ENCODE measurements at regions not wholly inside any gene's neighbourhood (a gene's known extent, or its start where the extent isn't known, plus 50 kb on each side); places are given as distances from the start of the nearest gene placed in this dataset.
"Not testable (repeated sequence)": the region's sequence is repeated elsewhere in the genome, so short reads cannot be mapped to it uniquely, and the experiment has no call there.

DNA sequence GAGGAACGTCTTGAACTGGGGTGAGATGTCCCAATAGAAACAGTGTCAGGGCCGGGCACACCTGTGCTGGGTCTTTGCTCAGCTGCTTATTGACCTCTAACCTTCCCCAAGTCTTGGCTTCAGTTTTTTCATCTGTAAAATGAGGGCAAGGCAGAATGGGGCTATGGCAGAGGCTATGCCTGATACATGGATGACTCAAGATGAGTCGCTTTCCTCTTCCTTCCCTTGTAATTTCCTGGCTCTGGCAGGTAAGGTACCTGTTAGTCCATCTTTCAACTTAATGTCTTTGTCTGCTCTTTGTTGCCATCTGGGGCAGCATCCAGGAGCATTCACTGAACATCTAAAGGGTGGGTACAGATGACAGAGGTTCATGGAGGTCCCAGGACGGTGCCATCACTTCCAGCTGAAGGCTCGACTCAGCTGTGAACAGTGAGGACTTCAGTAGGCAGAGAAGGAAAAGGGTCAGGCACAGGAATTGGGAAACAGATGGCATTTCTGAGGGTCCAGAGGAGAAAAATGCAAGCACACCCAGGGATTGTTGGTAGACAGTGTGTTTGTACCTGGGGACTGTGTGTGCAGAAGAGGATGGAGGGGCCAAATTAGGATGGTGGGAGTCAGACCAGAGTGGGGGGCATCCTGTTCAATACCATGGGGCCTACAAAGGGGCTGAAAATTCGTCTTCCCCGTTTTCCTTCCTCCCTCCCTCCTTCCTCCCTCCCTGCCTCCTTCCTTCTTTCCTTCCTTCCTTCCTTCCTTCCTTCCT, 268.3 kb downstream of the VRK1 start:
- no peak for TF ChIP-seq ZNF121 (tag by site-specific recombination; IDR thresholded peaks at IDR 0.05)
- TF ChIP-seq, protein P1, sequence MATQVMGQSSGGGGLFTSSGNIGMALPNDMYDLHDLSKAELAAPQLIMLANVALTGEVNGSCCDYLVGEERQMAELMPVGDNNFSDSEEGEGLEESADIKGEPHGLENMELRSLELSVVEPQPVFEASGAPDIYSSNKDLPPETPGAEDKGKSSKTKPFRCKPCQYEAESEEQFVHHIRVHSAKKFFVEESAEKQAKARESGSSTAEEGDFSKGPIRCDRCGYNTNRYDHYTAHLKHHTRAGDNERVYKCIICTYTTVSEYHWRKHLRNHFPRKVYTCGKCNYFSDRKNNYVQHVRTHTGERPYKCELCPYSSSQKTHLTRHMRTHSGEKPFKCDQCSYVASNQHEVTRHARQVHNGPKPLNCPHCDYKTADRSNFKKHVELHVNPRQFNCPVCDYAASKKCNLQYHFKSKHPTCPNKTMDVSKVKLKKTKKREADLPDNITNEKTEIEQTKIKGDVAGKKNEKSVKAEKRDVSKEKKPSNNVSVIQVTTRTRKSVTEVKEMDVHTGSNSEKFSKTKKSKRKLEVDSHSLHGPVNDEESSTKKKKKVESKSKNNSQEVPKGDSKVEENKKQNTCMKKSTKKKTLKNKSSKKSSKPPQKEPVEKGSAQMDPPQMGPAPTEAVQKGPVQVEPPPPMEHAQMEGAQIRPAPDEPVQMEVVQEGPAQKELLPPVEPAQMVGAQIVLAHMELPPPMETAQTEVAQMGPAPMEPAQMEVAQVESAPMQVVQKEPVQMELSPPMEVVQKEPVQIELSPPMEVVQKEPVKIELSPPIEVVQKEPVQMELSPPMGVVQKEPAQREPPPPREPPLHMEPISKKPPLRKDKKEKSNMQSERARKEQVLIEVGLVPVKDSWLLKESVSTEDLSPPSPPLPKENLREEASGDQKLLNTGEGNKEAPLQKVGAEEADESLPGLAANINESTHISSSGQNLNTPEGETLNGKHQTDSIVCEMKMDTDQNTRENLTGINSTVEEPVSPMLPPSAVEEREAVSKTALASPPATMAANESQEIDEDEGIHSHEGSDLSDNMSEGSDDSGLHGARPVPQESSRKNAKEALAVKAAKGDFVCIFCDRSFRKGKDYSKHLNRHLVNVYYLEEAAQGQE (tag by site-specific recombination; IDR thresholded peaks at IDR 0.05): no peak
- no peak for TF ChIP-seq ZNF391 (tag by site-specific recombination; IDR thresholded peaks at IDR 0.05; ENCODE audit: borderline replicate concordance, low read depth)
- no peak for TF ChIP-seq RBAK (tag by site-specific recombination; IDR thresholded peaks at IDR 0.05)
- no peak for TF ChIP-seq ZNF529 (tag by site-specific recombination; IDR thresholded peaks at IDR 0.05; ENCODE audit: insufficient replicate concordance)
- no peak for TF ChIP-seq ZNF768 (tag by site-specific recombination; IDR thresholded peaks at IDR 0.05)
- TF ChIP-seq, protein P2, sequence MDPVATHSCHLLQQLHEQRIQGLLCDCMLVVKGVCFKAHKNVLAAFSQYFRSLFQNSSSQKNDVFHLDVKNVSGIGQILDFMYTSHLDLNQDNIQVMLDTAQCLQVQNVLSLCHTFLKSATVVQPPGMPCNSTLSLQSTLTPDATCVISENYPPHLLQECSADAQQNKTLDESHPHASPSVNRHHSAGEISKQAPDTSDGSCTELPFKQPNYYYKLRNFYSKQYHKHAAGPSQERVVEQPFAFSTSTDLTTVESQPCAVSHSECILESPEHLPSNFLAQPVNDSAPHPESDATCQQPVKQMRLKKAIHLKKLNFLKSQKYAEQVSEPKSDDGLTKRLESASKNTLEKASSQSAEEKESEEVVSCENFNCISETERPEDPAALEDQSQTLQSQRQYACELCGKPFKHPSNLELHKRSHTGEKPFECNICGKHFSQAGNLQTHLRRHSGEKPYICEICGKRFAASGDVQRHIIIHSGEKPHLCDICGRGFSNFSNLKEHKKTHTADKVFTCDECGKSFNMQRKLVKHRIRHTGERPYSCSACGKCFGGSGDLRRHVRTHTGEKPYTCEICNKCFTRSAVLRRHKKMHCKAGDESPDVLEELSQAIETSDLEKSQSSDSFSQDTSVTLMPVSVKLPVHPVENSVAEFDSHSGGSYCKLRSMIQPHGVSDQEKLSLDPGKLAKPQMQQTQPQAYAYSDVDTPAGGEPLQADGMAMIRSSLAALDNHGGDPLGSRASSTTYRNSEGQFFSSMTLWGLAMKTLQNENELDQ (tag by site-specific recombination; IDR thresholded peaks at IDR 0.05; ENCODE audit: low read depth): no peak
- Histone ChIP-seq H3K27ac (ENCODE audit: extremely low read depth, low read depth, low read length) (no peak overlapping the region), H3K36me3 (ENCODE audit: control insufficient read depth in 2 of 2, insufficient read depth in 1 of 2, low read length in 2 of 2) (no peaks in the 10 kb centered on the region), H3K4me3 (ENCODE audit: low read depth, low read length) (no peak overlapping the region), H3K9me3 (ENCODE audit: control insufficient read depth, insufficient read depth, low read depth, low read length) (no peaks in the 10 kb centered on the region), H3K4me1 (ENCODE audit: control insufficient read depth, insufficient read depth, low read length) (no peaks in the 10 kb centered on the region)
- CTCF ChIA-PET: interaction anchor here (0.6 kb wide), 1 partner anchor 212 kb away, joined by 3 read pairs; no protein-coding TSS in a partner anchor
- POLR2A ChIA-PET: no interaction called here

DNA sequence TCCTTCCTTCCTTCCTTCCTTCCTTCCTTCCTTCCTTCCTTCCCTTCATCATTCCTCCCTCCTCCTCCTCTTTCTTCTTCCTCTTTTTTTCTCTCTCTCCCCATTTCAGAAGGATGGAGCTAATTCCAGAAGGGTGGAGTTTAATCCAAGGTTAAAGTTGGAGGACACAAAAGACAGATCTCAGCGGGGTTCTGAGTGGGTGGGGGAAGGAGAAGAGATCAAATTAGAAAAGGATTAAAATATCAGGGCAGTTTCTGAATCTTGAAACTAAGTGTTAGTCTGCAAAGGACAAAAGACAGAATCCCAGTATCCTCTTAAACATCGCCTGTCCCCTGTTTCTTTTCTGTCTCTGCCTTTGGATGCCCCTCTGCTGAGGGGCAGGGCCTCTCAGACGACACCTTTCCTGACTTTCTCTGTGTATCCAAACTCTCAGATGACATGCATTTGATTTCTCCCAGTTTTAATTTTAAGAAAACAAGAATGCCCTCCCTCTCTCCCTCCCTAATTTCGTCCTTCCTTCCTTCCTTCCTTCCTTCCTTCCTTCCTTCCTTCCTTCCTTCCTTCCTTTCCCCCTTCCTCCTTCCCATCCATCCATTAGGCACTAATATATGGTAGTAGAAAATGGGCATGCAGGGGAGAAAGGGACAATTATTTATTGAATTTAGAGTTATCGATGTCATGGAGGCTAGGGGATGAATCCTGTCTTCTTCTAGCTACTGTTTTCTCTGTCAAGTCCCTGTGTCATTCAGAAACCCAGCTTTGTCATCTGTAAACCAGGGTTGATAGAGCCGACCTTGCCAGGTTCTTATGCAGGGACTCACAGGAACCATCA, 269.1 kb downstream of the VRK1 start:
- TF ChIP-seq, protein P3, sequence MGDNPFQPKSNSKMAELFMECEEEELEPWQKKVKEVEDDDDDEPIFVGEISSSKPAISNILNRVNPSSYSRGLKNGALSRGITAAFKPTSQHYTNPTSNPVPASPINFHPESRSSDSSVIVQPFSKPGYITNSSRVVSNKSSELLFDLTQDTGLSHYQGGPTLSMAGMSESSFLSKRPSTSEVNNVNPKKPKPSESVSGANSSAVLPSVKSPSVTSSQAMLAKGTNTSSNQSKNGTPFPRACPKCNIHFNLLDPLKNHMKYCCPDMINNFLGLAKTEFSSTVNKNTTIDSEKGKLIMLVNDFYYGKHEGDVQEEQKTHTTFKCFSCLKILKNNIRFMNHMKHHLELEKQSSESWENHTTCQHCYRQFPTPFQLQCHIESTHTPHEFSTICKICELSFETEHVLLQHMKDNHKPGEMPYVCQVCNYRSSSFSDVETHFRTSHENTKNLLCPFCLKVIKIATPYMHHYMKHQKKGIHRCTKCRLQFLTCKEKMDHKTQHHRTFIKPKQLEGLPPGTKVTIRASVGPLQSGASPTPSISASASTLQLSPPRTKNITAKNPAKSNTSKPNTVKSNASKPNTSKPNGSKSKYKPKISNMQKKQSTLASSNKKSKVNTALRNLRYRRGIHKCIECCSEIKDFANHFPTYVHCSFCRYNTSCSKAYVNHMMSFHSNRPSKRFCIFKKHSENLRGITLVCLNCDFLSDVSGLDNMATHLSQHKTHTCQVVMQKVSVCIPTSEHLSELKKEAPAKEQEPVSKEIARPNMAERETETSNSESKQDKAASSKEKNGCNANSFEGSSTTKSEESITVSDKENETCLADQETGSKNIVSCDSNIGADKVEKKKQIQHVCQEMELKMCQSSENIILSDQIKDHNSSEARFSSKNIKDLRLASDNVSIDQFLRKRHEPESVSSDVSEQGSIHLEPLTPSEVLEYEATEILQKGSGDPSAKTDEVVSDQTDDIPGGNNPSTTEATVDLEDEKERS (tag by site-specific recombination; IDR thresholded peaks at IDR 0.05): no peak
- TF ChIP-seq KLF10 (tag by site-specific recombination; IDR thresholded peaks at IDR 0.05): no peak
- Histone ChIP-seq H3K36me3 (ENCODE audit: control insufficient read depth in 2 of 2, insufficient read depth in 1 of 2, low read length in 2 of 2) (no peaks in the 10 kb centered on the region), H3K4me1 (ENCODE audit: control insufficient read depth, insufficient read depth, low read length) (no peaks in the 10 kb centered on the region), H3K4me3 (ENCODE audit: low read depth, low read length) (no peak overlapping the region), H3K27ac (ENCODE audit: extremely low read depth, low read depth, low read length) (no peak overlapping the region), H3K9me3 (ENCODE audit: control insufficient read depth, insufficient read depth, low read depth, low read length) (no peaks in the 10 kb centered on the region)
- ChIA-PET CTCF (interaction anchor here (0.6 kb wide), 2 partner anchors 11 to 213 kb away, joined by 3 to 4 read pairs; no protein-coding TSS in a partner anchor), POLR2A (no interaction called here)

DNA sequence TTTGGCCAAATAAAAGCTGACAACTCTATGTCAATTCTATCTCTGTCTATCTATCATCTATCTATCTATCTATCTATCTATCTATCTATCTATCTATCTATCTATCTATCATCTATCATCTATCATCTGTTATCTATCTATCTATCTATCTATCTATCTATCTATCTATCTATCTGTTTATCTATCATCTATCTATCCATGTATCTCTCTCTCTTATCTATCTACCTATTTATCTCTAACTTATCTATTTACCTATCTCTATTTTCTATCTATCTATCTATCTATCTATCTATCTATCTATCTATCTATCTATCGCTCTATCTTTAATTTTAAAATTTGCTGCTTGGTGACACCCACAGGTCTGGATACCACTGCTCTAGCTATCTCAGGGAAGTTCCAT, 271.1 kb downstream of the VRK1 start:
- H3K27ac ChIP-seq (ENCODE audit: extremely low read depth, low read depth, low read length): not testable (repeated sequence)
- CTCF ChIA-PET: interaction anchor here (0.7 to 1.3 kb wide), 2 partner anchors 14 to 480 kb away, joined by 3 to 4 read pairs; no protein-coding TSS in a partner anchor

More for the DNA sequence above, 271.1 kb downstream of the VRK1 start:
- H3K4me3 ChIP-seq (ENCODE audit: low read depth, low read length); POLR2A ChIA-PET; H3K36me3 ChIP-seq (ENCODE audit: control insufficient read depth in 2 of 2, insufficient read depth in 1 of 2, low read length in 2 of 2); H3K4me1 ChIP-seq (ENCODE audit: control insufficient read depth, insufficient read depth, low read length); H3K9me3 ChIP-seq (ENCODE audit: control insufficient read depth, insufficient read depth, low read depth, low read length): not testable (repeated sequence)
